ENCODE measurements at regions not wholly inside any gene's neighbourhood (a gene's known extent, or its start where the extent isn't known, plus 50 kb on each side); places are given as distances from the start of the nearest gene placed in this dataset.

DNA sequence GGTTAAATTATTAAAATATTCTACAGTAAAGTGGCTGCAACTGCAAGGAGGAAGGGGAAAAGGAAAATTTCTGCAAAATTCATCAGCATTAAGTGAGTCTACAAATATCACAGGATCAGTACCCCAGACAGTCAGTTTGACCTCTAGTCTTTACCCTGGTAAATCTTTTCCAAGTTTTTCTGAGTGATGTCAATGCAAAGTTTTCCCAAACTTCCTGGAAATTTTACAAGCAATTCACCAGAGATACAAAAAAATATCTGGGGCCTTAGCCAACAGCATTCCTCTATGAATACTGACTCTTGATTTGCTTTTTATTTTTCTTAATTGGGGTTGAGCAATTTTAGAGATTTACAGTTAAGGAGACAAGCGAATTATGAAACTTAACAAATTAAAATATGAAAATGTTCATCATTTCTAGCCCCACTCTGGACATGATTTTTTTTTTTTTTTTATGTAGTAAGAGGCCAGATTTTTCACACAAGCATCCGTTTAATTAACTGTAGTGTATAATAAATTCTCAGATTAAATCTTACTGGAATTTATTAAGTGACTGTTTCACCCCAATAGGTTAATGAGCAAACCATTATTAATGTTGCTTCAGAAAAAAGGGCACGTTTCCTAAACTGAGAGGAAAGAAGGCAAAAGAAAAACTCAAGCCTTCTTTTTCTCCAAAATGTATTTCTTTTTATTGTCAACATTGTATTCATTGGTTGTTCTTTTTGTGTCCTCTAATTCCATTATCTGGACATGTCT lies 539.5 kb upstream of the FZD8 start:
- Histone ChIP-seq H3K27ac (ENCODE audit: low read length) (no peak overlapping the region), H3K9me3 (ENCODE audit: control insufficient read depth, insufficient read depth, low read length) (no peaks in the 10 kb centered on the region), H3K27me3 (ENCODE audit: control insufficient read depth, insufficient read depth, low read length) (no peaks in the 10 kb centered on the region), H3K4me3 (ENCODE audit: low read length) (no peak overlapping the region), H3K4me1 (ENCODE audit: control insufficient read depth, insufficient read depth, low read length) (no peaks in the 10 kb centered on the region; the same call in 1 of the 2 replicates), H3K36me3 (ENCODE audit: control insufficient read depth, insufficient read depth, low read length) (no peaks in the 10 kb centered on the region)
- no CpG with 5 or more reads among the region's 3 CpGs for WGBS (ENCODE audit: insufficient coverage, insufficient read length)
- no peak for DNase-seq (ENCODE audit: low read depth, low spot score)

DNA sequence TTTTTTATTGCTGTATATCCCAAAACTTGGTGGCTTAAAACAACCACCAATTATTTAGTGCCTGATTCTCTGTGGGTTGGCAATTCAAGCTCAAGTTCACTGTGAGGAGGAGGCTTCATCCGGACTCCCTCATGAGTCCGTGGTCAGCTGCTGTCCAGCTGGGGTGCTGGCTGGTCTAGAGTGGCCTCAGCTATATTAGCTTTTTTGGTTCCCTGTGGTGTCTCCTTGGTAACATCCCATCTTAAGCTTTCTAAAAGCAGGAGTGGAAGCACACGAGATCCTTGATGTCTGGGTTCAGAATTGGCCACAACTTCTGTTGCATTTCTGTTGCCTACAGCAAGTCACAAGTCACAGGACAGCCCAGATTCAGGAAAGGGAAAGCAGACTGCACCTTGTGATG lies 536.5 kb upstream of the FZD8 start:
- DNase-seq (ENCODE audit: low read depth, low spot score): no peak
- no peaks in the 10 kb centered on the region for H3K4me1 ChIP-seq (ENCODE audit: control insufficient read depth, insufficient read depth, low read length)
- H3K27me3 ChIP-seq (ENCODE audit: control insufficient read depth, insufficient read depth, low read length): no peaks in the 10 kb centered on the region
- H3K36me3 ChIP-seq (ENCODE audit: control insufficient read depth, insufficient read depth, low read length): no peaks in the 10 kb centered on the region
- H3K27ac ChIP-seq (ENCODE audit: low read length): no peak overlapping the region
- no peaks in the 10 kb centered on the region for H3K9me3 ChIP-seq (ENCODE audit: control insufficient read depth, insufficient read depth, low read length)
- WGBS (ENCODE audit: insufficient coverage, insufficient read length): no CpG with 5 or more reads among the region's 3 CpGs
- H3K4me3 ChIP-seq (ENCODE audit: low read length): no peak overlapping the region

DNA sequence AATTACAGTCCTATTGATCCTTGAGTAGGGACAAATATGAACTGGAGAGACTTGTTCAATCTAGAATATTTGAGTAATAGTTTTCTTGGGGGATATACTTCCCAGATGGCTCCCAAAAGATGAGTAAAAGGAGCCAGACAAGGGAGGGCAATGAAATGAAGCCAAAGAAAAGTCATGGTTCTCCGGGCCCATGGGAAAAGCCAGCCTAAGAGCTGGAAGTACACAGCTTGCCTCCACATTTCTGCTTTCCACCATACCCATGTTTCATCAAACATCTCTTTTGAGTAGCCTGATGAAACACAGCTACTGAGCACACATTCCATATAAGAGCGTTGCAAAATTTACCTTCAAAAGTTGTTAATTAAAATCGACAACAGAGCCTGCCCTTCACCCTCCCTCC lies 535.0 kb upstream of the FZD8 start:
- WGBS (ENCODE audit: insufficient coverage, insufficient read length): no CpG with 5 or more reads among the region's 3 CpGs
- Histone ChIP-seq H3K27ac (ENCODE audit: low read length) (no peak overlapping the region), H3K9me3 (ENCODE audit: control insufficient read depth, insufficient read depth, low read length) (no peaks in the 10 kb centered on the region), H3K27me3 (ENCODE audit: control insufficient read depth, insufficient read depth, low read length) (no peaks in the 10 kb centered on the region), H3K4me3 (ENCODE audit: low read length) (no peak overlapping the region), H3K4me1 (ENCODE audit: control insufficient read depth, insufficient read depth, low read length) (no peaks in the 10 kb centered on the region; the same call in 1 of the 2 replicates), H3K36me3 (ENCODE audit: control insufficient read depth, insufficient read depth, low read length) (no peaks in the 10 kb centered on the region)
- DNase-seq (ENCODE audit: low read depth, low spot score): no peak

DNA sequence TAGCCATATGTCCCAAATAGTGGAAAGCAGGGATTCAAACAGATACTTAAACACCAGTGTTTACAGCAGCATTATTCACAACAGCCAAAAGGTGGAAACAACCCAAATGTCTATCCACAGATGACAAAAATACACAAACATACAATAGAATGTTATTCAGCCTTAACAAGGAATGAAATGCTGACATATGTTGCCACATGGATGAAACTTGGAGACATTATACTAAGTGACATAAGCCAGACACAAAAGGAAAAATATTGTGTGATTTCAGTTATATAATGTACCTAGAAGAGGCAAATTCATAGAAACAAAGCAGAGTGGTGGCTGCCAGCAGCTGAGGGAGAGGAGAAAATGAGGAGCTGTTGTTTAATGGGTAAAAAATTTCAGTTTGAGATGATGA lies 533.9 kb upstream of the FZD8 start:
- no peaks in the 10 kb centered on the region; the same call in 1 of the 2 replicates for H3K4me1 ChIP-seq (ENCODE audit: control insufficient read depth, insufficient read depth, low read length)
- no peaks in the 10 kb centered on the region for H3K9me3 ChIP-seq (ENCODE audit: control insufficient read depth, insufficient read depth, low read length)
- no peaks in the 10 kb centered on the region for H3K36me3 ChIP-seq (ENCODE audit: control insufficient read depth, insufficient read depth, low read length)
- H3K4me3 ChIP-seq (ENCODE audit: low read length): no peak overlapping the region
- no peak for DNase-seq (ENCODE audit: low read depth, low spot score)
- no peaks in the 10 kb centered on the region for H3K27me3 ChIP-seq (ENCODE audit: control insufficient read depth, insufficient read depth, low read length)
- H3K27ac ChIP-seq (ENCODE audit: low read length): no peak overlapping the region

DNA sequence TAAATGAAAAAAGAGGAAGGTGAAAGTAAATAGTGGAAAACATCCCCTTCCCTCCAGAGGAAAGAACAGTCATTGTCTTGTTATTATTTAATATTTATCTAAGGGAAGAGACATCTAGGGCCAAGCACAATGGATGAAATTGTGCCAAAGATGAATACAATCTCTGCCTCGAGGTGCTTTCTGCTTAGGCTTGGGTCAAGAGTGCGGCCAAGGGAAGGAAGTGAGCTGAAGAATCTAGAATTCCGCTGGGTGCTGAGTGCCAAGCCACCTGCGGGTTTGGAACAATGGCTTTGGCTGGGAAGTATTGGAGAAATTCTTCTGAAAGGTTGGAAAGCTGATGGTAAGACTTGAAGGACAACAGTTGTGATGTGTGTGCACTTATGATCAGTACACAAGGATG lies 531.3 kb upstream of the FZD8 start:
- H3K36me3 ChIP-seq (ENCODE audit: control insufficient read depth, insufficient read depth, low read length): no peaks in the 10 kb centered on the region
- no peaks in the 10 kb centered on the region; the same call in 1 of the 2 replicates for H3K4me1 ChIP-seq (ENCODE audit: control insufficient read depth, insufficient read depth, low read length)
- DNase-seq (ENCODE audit: low read depth, low spot score): no peak
- WGBS (ENCODE audit: insufficient coverage, insufficient read length): no CpG with 5 or more reads among the region's 4 CpGs
- no peak overlapping the region for H3K27ac ChIP-seq (ENCODE audit: low read length)
- H3K4me3 ChIP-seq (ENCODE audit: low read length): no peak overlapping the region
- H3K27me3 ChIP-seq (ENCODE audit: control insufficient read depth, insufficient read depth, low read length): no peaks in the 10 kb centered on the region
- no peaks in the 10 kb centered on the region for H3K9me3 ChIP-seq (ENCODE audit: control insufficient read depth, insufficient read depth, low read length)

DNA sequence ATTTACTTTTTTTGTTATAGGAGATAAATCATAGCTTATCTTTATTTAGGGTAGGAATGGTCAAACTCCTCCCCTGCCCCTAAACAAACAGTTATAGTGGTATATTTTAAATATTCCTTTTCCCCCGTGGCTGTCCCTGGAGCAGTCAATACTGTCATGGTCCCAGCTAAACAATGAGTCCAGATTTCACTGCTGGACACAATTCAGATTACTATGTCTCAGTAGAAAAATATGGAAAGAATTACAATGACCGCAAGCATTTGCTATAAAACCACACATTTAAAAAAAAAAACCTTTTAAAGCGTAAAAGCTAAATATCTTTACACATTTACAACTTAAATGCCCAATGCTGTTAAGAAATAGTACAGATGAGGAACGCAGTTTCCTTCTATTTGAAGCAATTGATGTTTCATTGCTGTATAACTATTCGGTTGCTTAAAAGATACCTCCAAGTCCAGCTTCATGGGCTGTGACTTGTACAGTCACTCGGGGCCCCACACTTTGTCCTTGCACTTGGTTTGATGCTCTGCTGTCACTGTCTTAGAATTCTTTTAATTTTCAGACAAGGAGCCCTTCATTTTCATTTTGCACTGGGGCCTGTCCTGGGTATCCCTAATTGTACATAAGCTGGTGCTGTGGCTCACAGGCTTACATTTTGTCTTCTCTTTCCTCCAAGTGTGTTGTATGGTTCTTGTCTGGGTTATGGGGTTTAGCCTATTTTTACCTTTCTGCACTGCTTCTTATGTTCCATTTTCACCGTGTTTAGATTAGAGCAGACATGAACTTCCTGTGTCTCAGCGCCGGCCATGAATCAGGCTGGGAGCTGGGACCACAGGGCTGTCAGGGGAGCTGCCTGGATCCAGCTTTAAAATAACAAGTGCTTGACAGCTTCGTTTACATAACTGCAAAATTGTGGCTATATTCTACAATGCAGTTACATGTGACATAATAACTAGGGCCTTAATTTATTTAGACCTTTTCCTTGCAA lies 530.2 kb upstream of the FZD8 start:
- Histone ChIP-seq H3K9me3 (ENCODE audit: control insufficient read depth, insufficient read depth, low read length) (no peaks in the 10 kb centered on the region), H3K4me1 (ENCODE audit: control insufficient read depth, insufficient read depth, low read length) (no peaks in the 10 kb centered on the region; the same call in 1 of the 2 replicates), H3K4me3 (ENCODE audit: low read length) (no peak overlapping the region), H3K36me3 (ENCODE audit: control insufficient read depth, insufficient read depth, low read length) (no peaks in the 10 kb centered on the region), H3K27me3 (ENCODE audit: control insufficient read depth, insufficient read depth, low read length) (no peaks in the 10 kb centered on the region), H3K27ac (ENCODE audit: low read length) (no peak overlapping the region)
- DNase-seq (ENCODE audit: low read depth, low spot score): no peak
- WGBS (ENCODE audit: insufficient coverage, insufficient read length): 100% methylated on average over 1 of the region's 10 CpGs

DNA sequence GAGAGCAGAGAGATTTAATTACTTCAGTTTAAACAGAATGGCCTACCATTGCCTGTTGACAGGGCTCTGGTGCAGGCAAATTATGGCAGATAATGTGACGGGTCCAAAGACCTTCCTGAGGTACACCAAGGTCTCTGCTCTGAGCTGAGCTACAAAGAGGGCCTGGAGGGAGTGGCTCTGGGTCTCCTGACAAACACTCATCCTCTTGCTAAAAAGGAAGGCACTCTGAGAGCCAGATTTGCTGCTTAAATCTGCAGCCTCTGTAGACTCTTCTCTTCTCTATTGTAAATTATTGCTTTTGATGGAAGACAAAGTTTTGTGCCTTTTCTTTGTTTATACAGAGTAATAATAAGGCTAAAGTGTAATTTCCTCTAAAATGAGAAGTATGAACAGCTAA lies 529.5 kb upstream of the FZD8 start:
- Histone ChIP-seq H3K4me1 (ENCODE audit: control insufficient read depth, insufficient read depth, low read length) (no peaks in the 10 kb centered on the region; the same call in 1 of the 2 replicates), H3K4me3 (ENCODE audit: low read length) (no peak overlapping the region), H3K27ac (ENCODE audit: low read length) (no peak overlapping the region), H3K36me3 (ENCODE audit: control insufficient read depth, insufficient read depth, low read length) (no peaks in the 10 kb centered on the region), H3K27me3 (ENCODE audit: control insufficient read depth, insufficient read depth, low read length) (no peaks in the 10 kb centered on the region), H3K9me3 (ENCODE audit: control insufficient read depth, insufficient read depth, low read length) (no peaks in the 10 kb centered on the region)
- no peak for DNase-seq (ENCODE audit: low read depth, low spot score)
- WGBS (ENCODE audit: insufficient coverage, insufficient read length): no CpG with 5 or more reads among the region's 1 CpG

DNA sequence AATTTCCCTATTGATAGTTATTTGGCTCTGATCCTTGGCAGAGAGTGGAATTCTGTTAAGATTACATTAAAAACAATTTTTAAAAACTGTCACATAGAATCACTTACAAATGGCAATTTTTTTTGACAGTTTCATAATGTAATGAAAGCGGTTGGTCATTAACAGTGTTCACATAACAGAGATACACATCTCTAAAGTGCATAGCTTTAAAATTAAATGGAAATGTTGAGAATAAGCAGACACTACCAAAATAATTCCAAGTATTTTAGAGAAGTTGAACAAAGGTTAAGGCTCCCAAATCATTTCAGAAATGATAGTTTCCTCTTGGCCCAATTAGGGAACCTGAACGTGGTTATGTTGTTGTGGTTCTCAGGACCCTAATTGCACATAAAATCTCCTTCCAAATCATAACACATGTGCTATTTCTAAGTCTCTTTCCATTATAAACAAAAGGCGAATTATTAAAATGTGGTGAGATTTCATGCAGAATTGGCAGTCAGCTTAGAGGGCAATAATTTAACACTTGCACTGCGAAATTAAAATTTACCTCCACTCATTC lies 528.9 kb upstream of the FZD8 start:
- no CpG with 5 or more reads among the region's 4 CpGs for WGBS (ENCODE audit: insufficient coverage, insufficient read length)
- Histone ChIP-seq H3K4me1 (ENCODE audit: control insufficient read depth, insufficient read depth, low read length) (no peaks in the 10 kb centered on the region; the same call in 1 of the 2 replicates), H3K4me3 (ENCODE audit: low read length) (no peak overlapping the region), H3K9me3 (ENCODE audit: control insufficient read depth, insufficient read depth, low read length) (no peaks in the 10 kb centered on the region), H3K27me3 (ENCODE audit: control insufficient read depth, insufficient read depth, low read length) (no peaks in the 10 kb centered on the region), H3K36me3 (ENCODE audit: control insufficient read depth, insufficient read depth, low read length) (no peaks in the 10 kb centered on the region), H3K27ac (ENCODE audit: low read length) (no peak overlapping the region)
- no peak for DNase-seq (ENCODE audit: low read depth, low spot score)

DNA sequence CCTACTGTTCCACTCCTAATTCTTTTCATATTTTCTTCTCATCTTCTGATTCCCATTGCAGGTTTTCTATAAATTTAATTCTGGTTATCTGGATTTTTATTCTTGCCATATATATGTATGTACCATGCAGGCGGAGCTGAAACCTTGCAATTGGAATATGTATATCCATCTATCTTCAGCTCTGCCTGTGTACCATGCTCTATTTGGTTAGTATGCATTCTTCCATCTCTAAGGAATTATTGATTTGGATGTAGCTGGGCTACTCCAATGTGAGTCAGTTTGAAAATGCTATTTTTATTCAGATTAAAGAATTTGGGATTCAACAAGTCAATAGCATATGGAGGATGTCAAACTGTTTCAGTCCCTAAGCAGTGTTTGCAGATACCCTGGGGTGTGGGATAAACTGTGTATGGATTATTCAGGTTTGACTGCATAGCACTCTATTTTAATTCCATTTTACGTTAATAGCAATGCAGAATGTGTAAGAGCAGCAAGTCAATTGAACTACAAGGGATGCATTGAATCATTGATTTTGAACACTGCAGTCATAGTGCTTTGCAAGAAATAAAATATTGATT lies 528.1 kb upstream of the FZD8 start:
- Histone ChIP-seq H3K27ac (ENCODE audit: low read length) (no peak overlapping the region), H3K9me3 (ENCODE audit: control insufficient read depth, insufficient read depth, low read length) (no peaks in the 10 kb centered on the region), H3K36me3 (ENCODE audit: control insufficient read depth, insufficient read depth, low read length) (no peaks in the 10 kb centered on the region), H3K4me3 (ENCODE audit: low read length) (no peak overlapping the region), H3K4me1 (ENCODE audit: control insufficient read depth, insufficient read depth, low read length) (no peaks in the 10 kb centered on the region; the same call in 1 of the 2 replicates), H3K27me3 (ENCODE audit: control insufficient read depth, insufficient read depth, low read length) (no peaks in the 10 kb centered on the region)
- no CpG with 5 or more reads among the region's 2 CpGs for WGBS (ENCODE audit: insufficient coverage, insufficient read length)
- no peak for DNase-seq (ENCODE audit: low read depth, low spot score)

DNA sequence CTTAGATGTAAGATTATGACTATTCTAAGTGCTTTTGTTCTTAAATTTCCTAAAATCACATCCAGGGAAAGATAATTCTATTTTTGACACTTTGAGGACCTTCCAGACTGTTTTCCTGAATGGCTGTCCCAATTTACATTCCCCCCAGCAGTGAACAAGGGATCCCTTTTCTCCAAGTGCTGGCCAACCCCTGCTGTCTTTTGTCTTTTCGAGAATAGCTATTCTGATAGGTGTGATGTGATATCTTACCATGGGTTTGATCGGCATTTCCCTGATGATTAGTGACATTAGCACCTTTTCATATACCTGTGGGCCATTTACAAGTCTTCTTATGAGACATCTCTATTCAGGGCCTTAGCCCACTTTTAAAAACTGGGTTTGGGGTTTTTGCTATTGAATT lies 526.7 kb upstream of the FZD8 start:
- Histone ChIP-seq H3K4me3 (ENCODE audit: low read length) (no peak overlapping the region), H3K36me3 (ENCODE audit: control insufficient read depth, insufficient read depth, low read length) (no peaks in the 10 kb centered on the region), H3K27me3 (ENCODE audit: control insufficient read depth, insufficient read depth, low read length) (no peaks in the 10 kb centered on the region), H3K27ac (ENCODE audit: low read length) (no peak overlapping the region), H3K9me3 (ENCODE audit: control insufficient read depth, insufficient read depth, low read length) (no peaks in the 10 kb centered on the region), H3K4me1 (ENCODE audit: control insufficient read depth, insufficient read depth, low read length) (no peaks in the 10 kb centered on the region; the same call in 1 of the 2 replicates)
- DNase-seq (ENCODE audit: low read depth, low spot score): no peak
- WGBS (ENCODE audit: insufficient coverage, insufficient read length): no CpG with 5 or more reads among the region's 2 CpGs

Data from iPS DF 6.9 (cell line).